DMS 273 treated with DMSO at 0.1 percent for 48 hours (cell line): ENCODE measurements at regions not wholly inside any gene's neighbourhood (a gene's known extent, or its start where the extent isn't known, plus 50 kb on each side); places are given as distances from the start of the nearest gene placed in this dataset.
"Not testable (repeated sequence)": the region's sequence is repeated elsewhere in the genome, so short reads cannot be mapped to it uniquely, and the experiment has no call there.

ENCODE experiments used
- DNase-seq: peaks from one replicate; lab custom pipeline; 2025; lab: John Stamatoyannopoulos, UW

GRCh38 chr22:25281675-25282345 is 62.4 kb downstream of the CRYBB2 start:
- DNase-seq = no peak

GRCh38 chr22:25282346-25282670 is 62.9 kb downstream of the CRYBB2 start:
- DNase-seq = no peak

DNA sequence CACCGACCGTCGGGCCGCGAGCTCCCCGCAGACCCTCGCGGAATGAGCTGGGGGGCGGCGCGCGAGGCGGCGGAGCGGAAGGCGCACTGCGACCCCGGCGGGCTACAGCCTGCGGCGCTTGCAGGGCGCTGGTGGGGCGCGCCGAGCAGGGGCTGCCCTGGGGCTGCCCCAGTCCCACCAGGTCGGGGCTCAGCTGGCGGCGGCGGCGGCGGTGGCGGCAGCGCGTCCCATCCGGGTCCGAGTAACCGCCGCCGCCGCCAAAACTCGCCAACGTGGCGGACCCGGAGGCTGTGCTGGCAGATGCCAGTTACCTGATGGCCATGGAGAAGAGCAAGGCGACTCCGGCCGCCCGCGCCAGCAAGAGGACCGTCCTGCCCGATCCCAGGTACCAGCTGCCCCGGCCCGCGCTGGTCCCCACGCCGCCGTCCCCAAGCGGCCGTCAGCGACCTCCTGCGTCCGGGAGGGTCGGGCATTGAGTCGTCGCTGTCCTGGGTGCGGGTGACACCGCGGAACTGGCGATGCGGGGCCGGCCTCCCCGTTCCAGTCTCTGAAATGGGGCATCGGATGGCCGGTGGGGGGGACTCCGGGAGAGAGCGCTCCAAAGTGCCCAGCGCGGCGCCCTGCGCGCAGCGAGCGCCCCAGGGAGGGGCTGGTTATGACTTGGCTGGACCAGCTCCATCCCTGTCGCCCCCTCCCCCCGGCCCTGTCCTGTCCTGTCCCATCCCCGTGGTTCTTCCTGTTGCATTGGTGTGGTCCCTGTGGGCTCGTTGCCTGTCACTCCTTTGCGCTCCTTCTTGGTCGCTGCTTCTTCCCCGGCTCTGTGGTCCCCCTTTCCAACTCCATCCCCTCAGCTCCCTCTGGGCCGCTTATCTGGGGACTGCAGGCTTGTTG is 63.5 kb downstream of the CRYBB2 start:
- DNase-seq = no peak

DNA sequence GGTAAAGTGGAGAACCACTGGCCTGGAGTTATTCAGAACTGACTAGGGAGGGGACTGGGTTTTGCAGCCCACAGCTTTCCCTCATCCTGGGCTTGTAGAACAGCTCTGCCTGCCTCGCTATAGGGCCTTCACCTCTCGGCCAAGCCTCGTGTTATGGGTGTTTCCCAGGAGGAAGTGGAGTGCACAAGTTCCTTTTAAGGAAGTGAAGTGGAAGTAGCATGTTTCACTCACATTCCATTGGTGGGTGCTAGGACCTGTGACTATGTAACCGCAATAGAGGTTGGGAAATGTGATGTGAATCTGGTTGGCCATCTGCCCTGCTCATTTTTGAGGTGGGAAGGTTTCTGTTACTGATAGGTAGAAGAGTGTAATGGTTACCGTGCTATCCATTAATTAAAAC is 69.0 kb downstream of the CRYBB2 start:
- not testable (repeated sequence) for DNase-seq

DNA sequence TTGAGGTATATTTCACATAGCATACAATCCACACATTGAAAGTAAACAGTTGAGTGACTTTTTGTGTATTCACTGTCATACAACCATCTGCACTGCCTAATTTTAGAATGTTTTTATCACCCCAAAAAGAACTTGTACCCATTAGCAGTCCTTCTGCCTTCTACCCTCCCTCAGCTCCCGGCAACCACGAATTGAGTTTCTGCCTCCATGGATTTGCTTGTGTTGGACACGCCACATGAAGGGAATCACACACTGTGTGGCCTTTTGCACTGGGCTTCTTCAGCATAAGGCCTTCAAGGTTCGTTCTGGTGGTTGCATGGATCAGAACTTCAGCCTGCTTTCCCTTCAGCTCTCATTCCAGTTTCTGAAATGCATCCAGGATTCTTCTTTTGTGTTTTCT is 82.5 kb downstream of the CRYBB2 start:
- DNase-seq = not testable (repeated sequence)

DNA sequence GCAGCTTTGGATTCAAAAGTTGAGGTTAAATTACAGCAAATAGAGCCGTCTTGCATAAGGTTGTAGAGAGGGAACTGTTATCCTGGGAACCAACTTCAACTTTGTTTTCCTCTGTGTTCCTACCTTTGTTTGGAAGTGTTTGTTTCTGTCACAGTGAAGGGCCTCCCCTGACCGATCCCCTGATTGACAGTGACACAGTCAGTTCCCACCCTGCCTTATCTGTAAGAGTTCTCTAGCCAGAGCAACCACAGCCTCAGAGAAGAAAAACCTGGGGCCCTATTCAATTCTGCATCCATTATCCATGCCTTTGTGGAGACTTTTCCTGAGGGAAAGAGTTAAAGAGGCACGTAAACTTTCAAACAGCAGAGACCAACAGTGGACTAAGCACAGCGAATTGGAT is 90.1 kb downstream of the CRYBB2 start:
- DNase-seq = not testable (repeated sequence)

- not testable (repeated sequence) for DNase-seq
Measured at GRCh38 chr22:25311924-25312323, 92.5 kb downstream of the CRYBB2 start.

DNA sequence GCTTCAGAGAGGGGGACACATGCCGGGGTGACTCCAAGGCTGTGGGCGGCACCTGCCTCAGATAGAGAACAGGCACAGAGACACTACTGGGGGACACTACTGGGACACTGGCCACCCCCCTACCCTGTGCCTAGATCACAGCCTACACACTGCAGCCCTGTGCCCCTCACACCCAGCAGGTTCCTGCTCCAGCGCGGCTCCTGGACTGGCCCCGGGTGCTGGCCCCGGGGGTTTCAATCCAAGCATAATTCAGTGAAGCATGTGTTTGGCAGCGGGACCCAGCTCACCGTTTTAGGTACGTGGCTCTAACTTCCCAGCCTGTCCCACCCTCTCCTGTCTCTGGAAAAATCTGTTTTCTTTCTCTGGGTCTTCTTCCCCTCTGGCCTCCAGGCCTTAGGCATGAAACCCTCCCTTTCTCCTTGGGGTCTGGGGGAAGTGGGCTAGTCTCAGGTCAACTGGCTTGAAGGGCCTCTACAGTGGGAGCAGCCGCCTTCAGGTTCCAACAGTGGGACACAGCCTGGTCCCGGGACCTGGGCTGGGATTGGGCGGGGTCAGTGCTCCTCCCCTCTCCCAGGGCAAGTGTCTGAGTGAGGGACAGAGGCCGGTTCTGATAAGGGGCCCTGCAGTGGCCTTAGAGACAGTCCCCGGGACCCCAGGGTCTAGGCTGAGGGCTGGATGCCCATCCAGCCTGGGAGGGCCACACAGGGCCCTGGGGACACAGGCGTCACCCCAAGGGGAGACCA is 98.8 kb downstream of the CRYBB2 start:
- no peak for DNase-seq

- DNase-seq = no peak
Measured at GRCh38 chr22:25327018-25327755, 107.7 kb downstream of the CRYBB2 start.

DNA sequence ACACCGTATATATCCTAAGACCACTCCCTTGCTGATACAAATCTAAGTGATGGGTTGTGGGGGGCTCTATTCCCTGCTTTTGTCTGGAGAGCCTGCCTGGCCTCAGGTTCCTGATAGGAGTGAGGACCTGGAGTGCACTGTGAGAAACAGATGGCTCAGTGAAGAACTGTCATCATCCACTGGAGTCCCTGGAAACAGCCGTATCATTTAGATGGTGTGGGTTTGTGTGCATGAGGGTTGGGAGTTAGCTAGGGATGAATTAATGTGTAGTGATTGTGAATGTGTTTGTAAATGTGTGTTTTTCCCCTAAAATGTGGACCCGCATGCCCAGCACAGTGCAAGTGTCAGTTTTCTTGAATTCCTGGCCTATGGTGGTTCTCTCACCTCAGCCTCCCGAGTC is 111.6 kb downstream of the CRYBB2 start:
- DNase-seq = no peak

DNA sequence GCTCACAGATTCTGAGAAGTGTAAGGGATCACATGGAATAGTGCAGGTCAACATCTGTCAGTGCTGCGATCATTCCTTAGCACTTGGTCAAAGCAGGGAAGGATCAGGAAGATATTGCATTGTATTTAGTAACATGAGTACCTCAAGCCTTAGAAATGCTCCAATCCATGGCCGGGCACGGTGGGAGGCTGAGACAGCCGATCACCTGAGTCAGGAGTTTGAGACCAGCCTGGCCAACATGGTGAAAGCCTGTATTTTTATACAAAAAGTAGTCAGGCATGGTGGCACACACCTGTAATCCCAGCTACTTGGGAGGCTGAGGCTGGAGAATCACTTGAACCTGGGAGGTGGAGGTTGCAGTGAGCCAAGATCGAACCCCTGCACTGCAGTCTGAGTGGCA is 112.5 kb downstream of the CRYBB2 start:
- DNase-seq = not testable (repeated sequence)

DNA sequence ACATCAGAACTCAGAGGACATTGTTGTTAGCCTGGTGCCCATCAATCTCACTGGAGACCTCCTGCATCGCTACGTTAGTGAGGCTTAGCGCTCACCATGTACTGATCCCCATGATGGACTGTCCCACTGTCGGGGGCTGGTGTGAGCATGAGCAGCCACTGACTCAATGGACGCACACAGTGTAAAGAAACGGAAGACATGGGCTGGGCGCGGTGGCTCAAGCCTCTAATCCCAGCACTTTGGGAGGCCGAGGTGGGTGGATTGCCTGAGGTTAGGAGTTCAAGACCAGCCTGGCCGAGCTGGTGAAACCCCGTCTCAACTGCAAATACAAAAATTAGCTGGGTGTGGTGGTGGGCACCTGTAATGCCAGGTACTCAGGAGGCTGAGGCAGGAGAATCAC is 112.9 kb downstream of the CRYBB2 start:
- no peak for DNase-seq

DNA sequence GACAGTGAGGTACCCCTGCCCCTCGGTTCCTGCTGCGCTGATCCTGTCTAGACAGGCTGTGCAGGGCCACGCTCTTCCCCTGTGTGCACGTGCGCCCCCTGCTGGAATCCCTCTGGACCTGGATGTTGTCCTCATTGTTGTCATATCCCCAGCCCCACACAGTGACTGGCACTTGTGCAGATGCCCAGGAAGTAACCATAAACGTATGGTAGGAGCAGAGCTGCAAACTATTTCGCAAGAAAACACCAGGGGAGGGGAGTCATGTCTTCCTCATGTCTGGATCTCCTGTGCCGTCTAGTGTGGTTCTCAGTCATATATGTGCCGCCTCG is 114.7 kb downstream of the CRYBB2 start:
- no peak for DNase-seq

- not testable (repeated sequence) for DNase-seq
Measured at GRCh38 chr22:25334631-25335030, 115.2 kb downstream of the CRYBB2 start.

- not testable (repeated sequence) for DNase-seq
Measured at GRCh38 chr22:25335276-25335675, 115.8 kb downstream of the CRYBB2 start.

DNA sequence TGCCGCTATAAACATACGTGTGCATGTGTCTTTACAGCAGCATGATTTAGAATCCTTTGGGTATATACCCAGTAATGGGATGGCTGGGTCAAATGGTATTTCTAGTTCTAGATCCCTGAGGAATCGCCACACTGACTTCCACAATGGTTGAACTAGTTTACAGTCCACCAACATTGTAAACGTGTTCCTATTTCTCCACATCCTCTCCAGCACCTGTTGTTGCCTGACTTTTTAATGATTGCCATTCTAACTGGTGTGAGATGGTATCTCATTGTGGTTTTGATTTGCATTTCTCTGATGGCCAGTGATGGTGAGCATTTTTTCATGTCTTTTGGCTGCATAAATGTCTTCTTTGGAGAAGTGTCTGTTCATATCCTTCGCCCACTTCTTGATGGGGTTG is 121.1 kb downstream of the CRYBB2 start:
- not testable (repeated sequence) for DNase-seq

DNA sequence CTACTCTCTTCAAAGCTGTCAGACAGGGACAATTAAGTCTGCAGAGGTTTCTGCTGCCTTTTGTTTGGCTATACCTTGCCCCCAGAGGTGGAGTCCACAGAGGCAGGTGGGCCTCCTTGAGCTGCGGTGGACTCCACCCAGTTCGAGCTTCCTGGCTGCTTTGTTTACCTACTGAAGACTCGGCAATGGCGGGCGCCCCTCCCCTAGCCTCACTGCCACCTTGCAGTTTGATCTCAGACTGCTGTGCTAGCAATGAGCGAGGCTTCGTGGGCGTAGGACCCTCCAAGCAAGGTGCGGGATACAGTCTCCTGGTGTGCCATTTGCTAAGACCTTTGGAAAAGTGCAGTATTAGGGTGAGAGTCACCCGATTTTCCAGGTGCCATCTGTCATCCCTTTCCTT is 124.9 kb downstream of the CRYBB2 start:
- not testable (repeated sequence) for DNase-seq

DNA sequence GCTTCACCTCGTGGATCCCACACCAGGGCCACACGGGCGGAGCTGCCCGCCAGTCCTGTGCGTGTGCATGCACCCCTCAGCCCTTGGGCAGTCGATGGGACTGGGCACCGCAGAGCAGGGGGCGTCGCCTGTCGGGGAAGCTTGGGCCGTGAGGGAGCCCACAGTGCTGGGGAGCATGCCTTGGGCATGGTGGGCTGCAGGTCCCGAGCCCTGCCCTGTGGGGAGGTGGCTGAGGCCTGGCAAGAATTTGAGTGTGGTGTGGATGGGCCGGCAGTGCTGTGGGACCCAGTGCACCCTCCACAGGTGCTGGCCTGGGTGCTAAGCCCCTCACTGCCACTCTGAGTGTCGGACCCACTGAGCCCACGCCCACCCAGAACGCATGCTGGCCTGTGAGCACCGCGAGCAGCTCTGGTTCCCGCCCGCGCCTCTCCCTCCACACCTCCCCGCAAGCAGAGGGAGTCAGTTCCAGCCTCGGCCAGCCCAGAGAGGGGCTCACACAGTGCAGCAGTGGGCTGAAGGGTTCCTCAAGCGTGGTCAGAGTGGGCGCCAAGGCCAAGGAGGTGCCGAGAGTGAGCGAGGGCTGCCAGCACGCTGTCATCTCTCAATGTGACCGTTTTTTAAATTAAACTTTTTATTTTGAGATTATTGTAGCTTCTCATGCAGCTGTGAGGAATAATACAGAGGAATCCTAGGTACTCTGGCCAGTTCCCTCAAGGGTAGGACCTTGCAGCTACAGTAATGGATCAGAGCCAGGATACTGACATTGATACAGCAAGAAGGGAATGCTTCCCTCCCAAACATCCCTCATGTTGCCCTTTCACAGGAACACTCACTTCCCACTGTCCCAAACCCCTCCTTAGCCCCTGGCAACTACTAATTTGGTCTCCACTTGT is 127.7 kb downstream of the CRYBB2 start:
- no peak for DNase-seq

DNA sequence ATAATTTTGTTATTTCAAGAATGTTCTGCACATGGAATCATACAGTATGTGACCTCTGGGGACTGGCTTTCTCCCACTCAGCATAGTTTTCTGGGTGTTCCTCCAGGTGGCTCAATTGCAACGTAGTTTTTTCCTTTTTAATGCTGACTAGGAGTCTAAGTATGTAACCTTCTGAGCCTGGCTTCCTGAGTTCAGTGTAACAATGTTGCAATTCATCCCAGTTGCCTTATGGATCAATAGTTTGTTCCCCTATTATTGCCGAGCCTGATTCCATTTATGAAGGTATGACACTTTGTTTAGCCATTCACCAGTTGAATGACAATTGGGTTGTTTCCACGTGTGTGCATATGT is 128.3 kb downstream of the CRYBB2 start:
- DNase-seq = no peak

DNA sequence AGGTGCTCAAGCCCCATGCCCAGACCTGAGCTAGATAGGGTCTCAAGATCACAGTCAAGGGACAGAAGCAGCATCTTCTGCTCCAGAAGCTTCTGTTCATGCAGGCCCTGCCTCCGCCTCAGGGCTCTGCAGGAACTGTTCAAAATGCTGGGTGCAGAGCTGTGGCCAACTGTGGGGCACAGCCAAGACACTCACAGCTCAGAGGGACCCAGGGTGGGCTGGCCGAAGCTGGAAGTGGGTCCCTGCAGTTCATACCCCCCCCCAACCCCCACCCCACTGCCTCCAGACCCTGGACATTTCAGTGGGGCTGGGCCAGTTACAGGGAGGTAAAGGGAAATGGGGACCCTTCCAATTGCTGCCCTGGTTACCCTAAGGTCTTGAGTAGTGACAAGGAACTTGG is 129.0 kb downstream of the CRYBB2 start:
- DNase-seq = no peak

DNA sequence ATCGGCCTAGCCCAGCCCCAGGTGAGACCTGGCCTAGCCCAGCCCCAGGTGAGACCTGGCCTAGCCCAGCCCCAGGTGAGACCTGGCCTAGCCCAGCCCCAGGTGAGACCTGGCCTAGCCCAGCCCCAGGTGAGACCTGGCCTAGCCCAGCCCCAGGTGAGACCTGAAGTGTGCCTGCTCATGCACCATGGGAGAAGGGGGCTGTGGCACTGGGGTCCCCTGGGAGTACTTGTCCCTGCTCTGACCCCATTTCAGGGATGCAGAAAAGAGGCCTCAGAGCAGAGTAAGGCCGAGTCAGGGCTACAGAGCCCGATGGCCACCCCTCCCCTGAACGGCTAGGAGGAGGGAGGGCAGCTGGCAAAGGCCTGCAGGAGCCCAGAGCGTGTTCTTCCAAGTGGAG is 129.6 kb downstream of the CRYBB2 start:
- DNase-seq = not testable (repeated sequence)
